CD4-positive, alpha-beta T cell (primary cell): ENCODE measurements at regions not wholly inside any gene's neighbourhood (a gene's known extent, or its start where the extent isn't known, plus 50 kb on each side); places are given as distances from the start of the nearest gene placed in this dataset.
"Not testable (repeated sequence)": the region's sequence is repeated elsewhere in the genome, so short reads cannot be mapped to it uniquely, and the experiment has no call there.

ENCODE experiments used
- ATAC-seq: fragments of 200-7000 bp; cut with Tn5 transposase; one replicate; pipeline ENCODE4 v1.10.0; 2022; ENCODE audit warnings: mild to moderate bottlenecking; ENCODE audit not compliant: poor library complexity
- CTCF ChIA-PET: fragments of 350-600 bp; sonication (Branson Sonifier 250); formaldehyde crosslinking; loops from one replicate; lab custom pipeline; 2021; ENCODE audit warnings: antibody characterized with exemption, inconsistent platforms; lab: Charles Lee
- POLR2A ChIA-PET: fragments of 350-600 bp; sonication (Branson Sonifier 250); formaldehyde crosslinking; loops from one replicate; lab custom pipeline; 2021; ENCODE audit warnings: antibody characterized with exemption, inconsistent platforms; lab: Charles Lee
- DNase-seq, 14 experiments: peaks; one replicate each; pipeline ENCODE4 v3.0.0-alpha.2; 2013 to 2020; ENCODE audit warnings: mixed read lengths in 2 of 14
- H3K27ac ChIP-seq, 2 donors: one replicate each; pipeline versions ENCODE4 v1.5.1 to v1.7.0; 2013; ENCODE audit warnings: low read length in 2 of 2, low read depth in 1 of 2, mild to moderate bottlenecking in 1 of 2
- H3K27me3 ChIP-seq, 2 experiments: 1 replicate in 1 of 2; 2 replicates in 1 of 2; pipeline versions ENCODE4 v1.6.1 to v1.7.0; 2013; ENCODE audit warnings: low read length in 2 of 2, control low read depth in 1 of 2, mild to moderate bottlenecking in 1 of 2, moderate library complexity in 1 of 2; ENCODE audit not compliant: insufficient read depth in 2 of 2, control insufficient read depth in 1 of 2
- H3K36me3 ChIP-seq: one replicate; pipeline ENCODE4 v1.6.1; 2013; ENCODE audit warnings: low read length, control low read depth; ENCODE audit not compliant: insufficient read depth
- H3K4me1 ChIP-seq: one replicate; pipeline ENCODE4 v1.6.1; 2013; ENCODE audit warnings: low read length, control low read depth; ENCODE audit not compliant: insufficient read depth
- H3K4me3 ChIP-seq: one replicate; pipeline ENCODE4 v1.5.1; 2013; ENCODE audit warnings: mild to moderate bottlenecking, low read length, moderate library complexity
- H3K9me3 ChIP-seq, 2 experiments: 1 replicate in 1 of 2; 2 replicates in 1 of 2; pipeline versions ENCODE4 v1.6.1 to v1.7.0; 2013; ENCODE audit warnings: low read length in 2 of 2, mild to moderate bottlenecking in 2 of 2, control low read depth in 1 of 2, moderate library complexity in 1 of 2; ENCODE audit not compliant: control insufficient read depth in 1 of 2, insufficient read depth in 1 of 2
- H3K27ac Mint-ChIP-seq: one replicate; pipeline ENCODE4 v1.8.0; 2020; ENCODE audit warnings: mixed read lengths
- H3K27me3 Mint-ChIP-seq: one replicate; pipeline ENCODE4 v1.8.0; 2021; ENCODE audit warnings: mixed read lengths
- H3K36me3 Mint-ChIP-seq: one replicate; pipeline ENCODE4 v1.8.0; 2021; ENCODE audit warnings: low read depth, mixed read lengths
- H3K4me1 Mint-ChIP-seq: one replicate; pipeline ENCODE4 v1.8.0; 2021; ENCODE audit warnings: low read depth, mixed read lengths
- H3K4me3 Mint-ChIP-seq: one replicate; pipeline ENCODE4 v1.8.0; 2020; ENCODE audit warnings: mild to moderate bottlenecking, mixed read lengths
- H3K9me3 Mint-ChIP-seq: one replicate; pipeline ENCODE4 v1.8.0; 2020; ENCODE audit warnings: mixed read lengths
- CTCF ChIP-seq: fragments of 200-600 bp; IDR thresholded peaks from one replicate; pipeline ENCODE4 v1.8.0; 2022; ENCODE audit warnings: antibody characterized with exemption, mild to moderate bottlenecking
- intact Hi-C, 2 experiments: fragments of 100-400 bp; cut with DNase I in 1 of 2; cut with micrococcal nuclease in 1 of 2; formaldehyde crosslinking; loops; one replicate each; pipeline versions ENCODE4 v1.15.1 to v1.9.0; 2023 to 2025; cut with DNase I, micrococcal nuclease

- Histone ChIP-seq H3K27me3 (no peaks in the 10 kb centered on the region), H3K27ac (no peak overlapping the region), H3K9me3 (peaks cover 0 to 6% of the 10 kb centered on the region in 2 experiments), H3K4me3 (no peak overlapping the region), H3K36me3 (no peaks in the 10 kb centered on the region), H3K4me1 (no peaks in the 10 kb centered on the region)
- Mint-ChIP-seq H3K36me3 (no peaks in the 10 kb centered on the region), H3K27me3 (no peaks in the 10 kb centered on the region), H3K9me3 (peaks cover 3% of the 10 kb centered on the region), H3K4me3 (no peak overlapping the region), H3K27ac (no peak overlapping the region), H3K4me1 (no peaks in the 10 kb centered on the region)
- intact Hi-C loops = no loop called here
- DNase-seq = no peak
- TF ChIP-seq CTCF = no peak
- no peak for ATAC-seq
- ChIA-PET POLR2A (no interaction called here), CTCF (no interaction called here)
These were observed 373.8 kb downstream of the ETV1 start for GRCh38 chr7:13615679-13616078.

- Mint-ChIP-seq H3K36me3 (no peaks in the 10 kb centered on the region), H3K4me1 (no peaks in the 10 kb centered on the region), H3K27me3 (no peaks in the 10 kb centered on the region), H3K4me3 (no peak overlapping the region), H3K27ac (no peak overlapping the region), H3K9me3 (peaks cover 4% of the 10 kb centered on the region)
- ATAC-seq (no peak), DNase-seq (no peak)
- Histone ChIP-seq H3K36me3 (no peaks in the 10 kb centered on the region), H3K27ac (no peak overlapping the region), H3K9me3 (peaks cover 0 to 3% of the 10 kb centered on the region in 2 experiments), H3K27me3 (no peaks in the 10 kb centered on the region), H3K4me3 (no peak overlapping the region), H3K4me1 (no peaks in the 10 kb centered on the region)
- no peak for TF ChIP-seq CTCF
- ChIA-PET CTCF (no interaction called here), POLR2A (no interaction called here)
- intact Hi-C loops = no loop called here
These were observed 362.0 kb downstream of the ETV1 start for GRCh38 chr7:13627455-13627854.

GRCh38 chr7:13628239-13629001, 361.0 kb downstream of the ETV1 start:
- DNase-seq = no peak
- no peak for TF ChIP-seq CTCF
- intact Hi-C loops = no loop called here

GRCh38 chr7:13631207-13632049, 358.0 kb downstream of the ETV1 start:
- H3K27ac Mint-ChIP-seq, ATAC-seq, H3K4me1 Mint-ChIP-seq, H3K27ac ChIP-seq, H3K4me3 ChIP-seq, H3K9me3 ChIP-seq, H3K9me3 Mint-ChIP-seq, H3K27me3 Mint-ChIP-seq, H3K4me1 ChIP-seq, POLR2A ChIA-PET, intact Hi-C loops, H3K4me3 Mint-ChIP-seq, DNase-seq, H3K36me3 ChIP-seq, H3K36me3 Mint-ChIP-seq, CTCF ChIA-PET, H3K27me3 ChIP-seq: not testable (repeated sequence)

More at GRCh38 chr7:13628239-13629001, 361.0 kb downstream of the ETV1 start:
- no peak for ATAC-seq
- Histone ChIP-seq H3K9me3 (peaks cover 0 to 3% of the 10 kb centered on the region in 2 experiments), H3K36me3 (no peaks in the 10 kb centered on the region), H3K27ac (no peak overlapping the region), H3K4me3 (no peak overlapping the region), H3K4me1 (no peaks in the 10 kb centered on the region), H3K27me3 (no peaks in the 10 kb centered on the region)
- Mint-ChIP-seq H3K27me3 (no peaks in the 10 kb centered on the region), H3K36me3 (no peaks in the 10 kb centered on the region), H3K4me3 (no peak overlapping the region), H3K9me3 (peaks cover 7% of the 10 kb centered on the region), H3K4me1 (no peaks in the 10 kb centered on the region), H3K27ac (no peak overlapping the region)
- ChIA-PET POLR2A (no interaction called here), CTCF (no interaction called here)
